Muscle layer of duodenum (tissue), 2 donors: ENCODE measurements at regions not wholly inside any gene's neighbourhood (a gene's known extent, or its start where the extent isn't known, plus 50 kb on each side); places are given as distances from the start of the nearest gene placed in this dataset.

Experiments
- H3K27ac ChIP-seq: one replicate; pipeline ENCODE4 v1.7.0; 2013; ENCODE audit warnings: mild to moderate bottlenecking, low read length
- H3K27me3 ChIP-seq: one replicate; pipeline ENCODE4 v1.7.0; 2013; ENCODE audit warnings: low read depth, mild to moderate bottlenecking, control low read depth, low read length
- H3K36me3 ChIP-seq, 2 donors: one replicate each; pipeline ENCODE4 v1.7.0; 2013; ENCODE audit warnings: low read length in 2 of 2, control low read depth in 1 of 2, mild to moderate bottlenecking in 1 of 2; ENCODE audit not compliant: insufficient read depth in 2 of 2, control insufficient read depth in 1 of 2
- H3K4me1 ChIP-seq, 2 donors: one replicate each; pipeline ENCODE4 v1.7.0; 2013; ENCODE audit warnings: low read length in 2 of 2, mild to moderate bottlenecking in 2 of 2, control low read depth in 1 of 2, moderate library complexity in 1 of 2; ENCODE audit not compliant: insufficient read depth in 2 of 2, control insufficient read depth in 1 of 2
- H3K4me3 ChIP-seq, 2 donors: one replicate each; pipeline ENCODE4 v1.7.0; 2013; ENCODE audit warnings: low read length in 2 of 2, low read depth in 1 of 2, mild to moderate bottlenecking in 1 of 2
- H3K9me3 ChIP-seq, 2 donors: one replicate each; pipeline ENCODE4 v1.7.0; 2013; ENCODE audit warnings: low read length in 2 of 2, control low read depth in 1 of 2, mild to moderate bottlenecking in 1 of 2; ENCODE audit not compliant: control insufficient read depth in 1 of 2
- donor health status: healthy.

DNA sequence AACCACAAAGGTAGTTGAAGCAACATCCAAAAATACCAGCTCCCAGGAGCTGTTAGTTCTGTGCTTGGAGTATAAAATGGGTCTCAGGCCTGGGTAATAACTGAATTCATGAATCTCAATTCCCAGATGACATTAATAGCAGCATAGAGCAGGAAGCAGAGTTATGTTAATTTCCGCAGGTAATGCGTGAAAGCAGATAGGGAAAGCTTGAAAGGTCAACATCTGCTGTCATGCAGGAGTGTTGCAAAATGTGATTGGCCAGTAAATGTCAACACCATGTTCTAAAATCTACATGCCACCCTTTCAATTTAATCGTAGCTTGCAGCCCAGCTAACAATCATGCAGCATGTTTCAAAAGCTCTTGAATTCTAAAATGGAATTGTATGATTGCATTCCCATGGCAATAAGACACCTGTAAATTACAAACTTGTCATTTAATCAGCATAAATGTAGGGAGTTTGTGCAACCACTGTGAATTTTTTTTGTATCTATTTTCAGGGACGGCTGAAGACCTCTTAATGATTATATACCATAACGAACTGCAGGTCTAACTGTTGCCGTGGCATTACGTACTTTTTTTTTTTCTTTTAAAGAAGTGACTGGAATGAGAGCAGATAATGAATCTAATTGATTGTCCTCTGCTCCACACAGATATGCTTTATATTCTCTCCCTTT is 635.8 kb upstream of the FOXG1 start:
- Histone ChIP-seq H3K9me3 (no peaks in the 10 kb centered on the region), H3K27me3 (no peaks in the 10 kb centered on the region), H3K4me3 (no peak overlapping the region), H3K4me1 (no peaks in the 10 kb centered on the region), H3K27ac (no peak overlapping the region), H3K36me3 (no peaks in the 10 kb centered on the region)

DNA sequence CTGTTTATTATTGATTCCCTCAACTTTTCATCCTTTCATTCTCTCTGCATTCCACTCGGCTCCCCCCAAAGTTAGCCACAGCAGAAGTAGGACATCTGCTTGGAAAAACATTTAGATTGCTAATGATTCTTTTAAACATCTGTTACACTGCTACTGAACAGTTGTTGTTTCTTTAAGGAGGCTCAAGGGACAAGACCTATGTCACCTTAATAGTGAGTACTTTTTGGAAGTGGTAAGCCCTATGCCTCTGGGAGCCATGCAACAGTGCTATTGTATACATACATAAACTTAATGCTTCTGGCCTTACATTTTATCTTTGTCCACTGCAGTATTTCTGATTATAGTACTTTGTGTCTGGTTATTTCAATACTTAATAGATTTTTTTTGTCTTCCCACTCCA is 628.2 kb upstream of the FOXG1 start:
- Histone ChIP-seq H3K36me3 (no peaks in the 10 kb centered on the region), H3K4me1 (no peaks in the 10 kb centered on the region), H3K4me3 (no peak overlapping the region), H3K9me3 (no peaks in the 10 kb centered on the region), H3K27me3 (no peaks in the 10 kb centered on the region), H3K27ac (no peak overlapping the region)

DNA sequence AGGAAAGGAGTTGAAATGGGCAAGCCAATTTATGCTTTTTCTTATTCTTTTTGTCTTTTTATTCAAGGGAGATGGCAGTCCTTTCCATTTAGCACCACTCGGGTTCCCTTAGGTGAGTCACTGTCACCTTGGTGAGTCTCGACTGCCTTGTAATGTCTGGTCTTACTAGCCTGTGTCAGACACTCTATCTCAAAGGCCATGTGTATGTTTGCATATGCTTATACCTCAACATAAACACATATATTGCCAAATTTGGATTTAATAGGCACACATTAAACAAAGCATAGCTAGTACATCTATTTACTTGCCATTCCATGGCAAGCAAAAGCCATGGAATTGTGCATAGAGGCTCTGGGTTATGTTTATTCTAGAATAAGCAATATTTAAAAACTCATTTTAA is 624.9 kb upstream of the FOXG1 start:
- Histone ChIP-seq H3K27me3 (no peaks in the 10 kb centered on the region), H3K9me3 (no peaks in the 10 kb centered on the region), H3K4me1 (no peaks in the 10 kb centered on the region), H3K36me3 (no peaks in the 10 kb centered on the region), H3K4me3 (no peak overlapping the region), H3K27ac (no peak overlapping the region)

DNA sequence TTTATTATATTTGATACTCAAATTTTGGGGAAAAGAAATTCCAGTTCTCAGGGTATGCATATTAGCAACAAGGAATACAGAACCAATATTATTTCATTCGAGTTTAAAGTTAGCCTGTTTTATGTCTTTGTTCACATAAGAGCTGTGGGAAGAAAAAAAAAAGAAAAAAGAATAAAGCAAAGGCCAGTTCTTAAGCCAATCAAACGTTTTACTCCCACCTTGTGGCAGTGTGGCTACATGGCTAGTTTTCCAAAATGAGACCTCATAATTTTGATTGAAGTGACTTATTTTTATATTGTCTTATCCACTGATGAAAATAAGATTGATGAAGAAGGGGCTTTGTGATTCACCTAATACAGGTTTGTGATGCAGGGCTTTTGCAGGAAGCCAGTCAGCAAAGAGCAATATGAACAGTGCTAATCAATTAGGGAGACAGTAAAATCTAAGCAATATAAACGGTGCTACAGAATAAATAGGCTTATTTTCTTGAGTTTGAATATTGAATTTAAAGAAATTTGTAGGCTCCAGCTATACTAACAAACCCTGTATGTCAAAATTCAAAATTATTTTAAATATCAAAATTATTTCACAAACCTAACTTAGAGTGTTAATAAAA is 624.1 kb upstream of the FOXG1 start:
- H3K4me3 ChIP-seq: no peak overlapping the region
- H3K27ac ChIP-seq: no peak overlapping the region
- peaks cover 0 to 5% of the 10 kb centered on the region in 2 donors for H3K9me3 ChIP-seq
- H3K4me1 ChIP-seq: no peaks in the 10 kb centered on the region
- H3K27me3 ChIP-seq: no peaks in the 10 kb centered on the region
- no peaks in the 10 kb centered on the region for H3K36me3 ChIP-seq

DNA sequence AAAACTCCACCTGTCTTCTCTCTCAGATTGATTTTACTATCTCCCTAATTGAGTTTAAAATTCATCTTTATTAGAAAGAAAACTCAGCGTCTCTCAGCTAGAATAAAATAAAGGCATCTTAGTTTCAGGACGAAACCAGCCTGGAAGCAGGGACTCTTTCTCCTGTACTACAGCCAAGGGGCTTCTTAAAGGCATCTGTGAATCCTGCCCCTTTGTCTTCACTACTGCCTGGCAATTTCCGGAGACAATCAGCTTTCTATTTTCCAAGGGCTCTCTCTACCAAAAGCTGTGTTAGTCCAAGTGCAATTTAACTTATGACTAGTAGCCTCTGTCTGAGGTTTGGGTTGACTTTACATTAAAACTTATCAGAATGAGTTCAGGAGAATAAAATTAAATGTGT is 623.3 kb upstream of the FOXG1 start:
- H3K4me1 ChIP-seq: no peaks in the 10 kb centered on the region
- H3K9me3 ChIP-seq: peaks cover 0 to 6% of the 10 kb centered on the region in 2 donors
- no peaks in the 10 kb centered on the region for H3K36me3 ChIP-seq
- H3K4me3 ChIP-seq: no peak overlapping the region
- no peaks in the 10 kb centered on the region for H3K27me3 ChIP-seq
- H3K27ac ChIP-seq: no peak overlapping the region

DNA sequence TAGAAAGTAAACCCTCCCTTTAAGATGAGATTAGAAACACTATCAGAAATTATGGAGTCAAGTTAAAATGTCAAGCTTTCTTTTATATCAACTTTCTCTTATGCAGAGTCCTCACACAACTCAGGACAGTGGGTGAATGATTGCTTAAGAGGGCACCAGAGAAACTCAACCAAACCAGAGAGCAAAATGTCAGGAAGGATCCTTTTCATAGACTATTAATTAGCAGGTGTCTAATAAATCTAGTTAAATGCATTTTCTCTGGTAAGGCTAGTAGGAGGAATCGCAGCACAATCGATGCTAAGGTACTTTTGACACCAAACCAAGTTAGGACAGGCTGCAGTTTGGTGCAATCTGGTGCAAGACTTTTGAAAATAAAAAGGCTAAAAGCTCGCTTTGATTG is 614.7 kb upstream of the FOXG1 start:
- no peaks in the 10 kb centered on the region for H3K27me3 ChIP-seq
- peaks cover 0 to 6% of the 10 kb centered on the region in 2 donors for H3K9me3 ChIP-seq
- no peaks in the 10 kb centered on the region for H3K4me1 ChIP-seq
- no peak overlapping the region for H3K27ac ChIP-seq
- no peak overlapping the region for H3K4me3 ChIP-seq
- H3K36me3 ChIP-seq: no peaks in the 10 kb centered on the region

DNA sequence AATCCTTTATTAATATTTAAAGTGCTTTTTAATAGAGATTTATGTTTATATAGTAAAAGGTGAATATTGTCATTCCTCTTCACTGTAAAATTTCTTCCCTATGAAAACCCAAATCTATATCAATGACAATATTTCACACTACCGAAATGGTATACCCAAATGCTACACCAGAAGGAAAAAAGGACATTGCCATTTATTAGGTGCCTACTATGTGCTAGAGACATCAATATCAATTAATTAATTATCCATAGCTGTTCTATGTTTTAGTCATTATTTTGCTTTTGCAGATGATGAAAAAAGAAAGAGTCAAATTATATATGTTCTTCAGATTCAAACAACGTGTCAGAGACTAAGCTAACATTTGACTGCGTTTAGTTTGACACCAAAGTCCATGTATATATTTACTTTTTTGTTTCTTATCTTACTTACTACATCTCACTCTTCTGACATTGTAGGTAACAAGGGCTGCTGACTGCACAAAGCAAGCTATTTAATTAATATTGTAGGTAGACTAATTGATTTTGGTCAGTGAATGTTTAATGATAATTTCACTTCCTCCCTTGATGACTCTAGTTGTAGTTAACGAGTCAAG is 614.0 kb upstream of the FOXG1 start:
- H3K36me3 ChIP-seq: no peaks in the 10 kb centered on the region
- peaks cover 0 to under 1% of the 10 kb centered on the region in 2 donors for H3K9me3 ChIP-seq
- no peak overlapping the region for H3K27ac ChIP-seq

DNA sequence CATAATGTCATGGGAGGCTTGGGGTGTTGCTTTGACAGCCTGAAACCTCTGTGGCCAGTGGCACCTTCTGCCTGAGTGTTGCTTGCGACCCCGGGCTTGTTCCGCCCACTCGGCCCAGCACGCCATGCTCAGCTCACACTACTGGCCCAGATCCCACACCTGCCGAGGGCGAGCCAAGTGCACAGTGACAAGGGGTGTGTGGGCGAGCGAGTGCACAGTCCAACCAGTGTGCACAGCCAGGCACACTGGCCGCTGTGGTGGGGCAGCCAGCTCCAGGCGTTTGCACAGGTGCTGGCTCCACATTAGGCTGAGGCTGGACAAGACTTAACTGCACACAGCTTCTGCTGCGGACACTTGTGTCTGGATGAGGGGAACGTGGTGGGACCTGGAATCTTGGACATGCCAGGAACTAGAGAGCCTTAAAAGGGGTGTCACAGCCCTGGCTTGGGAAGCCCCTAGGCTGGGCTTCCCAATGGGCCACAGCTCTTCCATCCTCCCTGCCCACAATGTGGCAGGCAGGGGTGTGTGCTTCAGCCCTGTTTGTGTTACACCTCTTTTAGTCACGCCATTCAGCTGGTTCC is 609.2 kb upstream of the FOXG1 start:
- H3K27ac ChIP-seq: no peak overlapping the region
- no peaks in the 10 kb centered on the region for H3K4me1 ChIP-seq
- no peak overlapping the region for H3K4me3 ChIP-seq
- H3K36me3 ChIP-seq: no peaks in the 10 kb centered on the region
- no peaks in the 10 kb centered on the region for H3K9me3 ChIP-seq
- no peaks in the 10 kb centered on the region for H3K27me3 ChIP-seq

More for the DNA sequence above, 614.0 kb upstream of the FOXG1 start:
- H3K4me3 ChIP-seq: no peak overlapping the region
- no peaks in the 10 kb centered on the region for H3K4me1 ChIP-seq
- H3K27me3 ChIP-seq: no peaks in the 10 kb centered on the region

DNA sequence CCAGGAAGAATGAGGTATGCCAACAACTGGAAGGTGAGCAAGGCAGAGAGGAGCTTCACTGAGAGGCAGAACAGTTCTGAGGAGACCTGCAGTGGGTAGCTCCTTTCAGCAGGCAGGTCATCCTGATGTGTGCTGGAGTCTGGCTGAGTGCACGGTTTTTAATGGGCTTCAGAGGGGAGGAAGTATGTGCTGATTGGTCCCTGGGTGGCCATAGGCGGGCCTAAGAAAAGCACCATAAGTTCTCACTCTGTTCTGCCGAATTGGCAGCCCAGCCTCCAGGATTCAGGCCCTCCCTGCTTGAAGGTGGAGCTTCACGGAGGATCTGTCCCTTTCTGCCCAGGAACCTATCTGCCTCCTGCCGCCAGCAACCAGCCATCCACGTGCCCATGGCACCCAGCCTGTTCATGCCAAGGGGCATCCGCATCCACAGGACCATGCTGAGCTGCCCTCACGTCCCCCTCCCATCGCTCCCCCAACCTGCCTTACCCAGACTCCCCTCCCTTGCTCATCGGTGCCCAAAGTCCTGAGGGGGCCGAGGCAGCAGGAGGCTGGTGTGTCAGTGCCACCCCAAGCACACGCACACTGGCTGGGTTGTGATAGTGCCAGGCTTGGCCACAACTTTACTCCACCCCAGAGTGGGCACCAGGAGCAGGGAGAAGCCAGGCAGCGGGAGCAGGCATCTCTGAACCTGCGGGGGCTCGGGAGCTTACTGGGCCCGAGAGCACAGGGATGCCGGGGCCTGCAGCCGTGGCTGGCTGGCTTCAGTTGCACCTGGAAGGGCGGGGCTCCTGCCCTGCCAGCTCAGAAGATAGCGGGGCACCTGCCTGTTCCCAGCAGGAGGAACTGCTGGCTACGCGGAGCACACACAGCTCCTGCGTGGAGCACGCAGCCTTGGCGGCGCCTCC is 608.4 kb upstream of the FOXG1 start:
- no peak overlapping the region for H3K27ac ChIP-seq
- no peaks in the 10 kb centered on the region for H3K36me3 ChIP-seq
- no peaks in the 10 kb centered on the region for H3K4me1 ChIP-seq
- no peaks in the 10 kb centered on the region for H3K27me3 ChIP-seq
- H3K4me3 ChIP-seq: no peak overlapping the region
- H3K9me3 ChIP-seq: no peaks in the 10 kb centered on the region

DNA sequence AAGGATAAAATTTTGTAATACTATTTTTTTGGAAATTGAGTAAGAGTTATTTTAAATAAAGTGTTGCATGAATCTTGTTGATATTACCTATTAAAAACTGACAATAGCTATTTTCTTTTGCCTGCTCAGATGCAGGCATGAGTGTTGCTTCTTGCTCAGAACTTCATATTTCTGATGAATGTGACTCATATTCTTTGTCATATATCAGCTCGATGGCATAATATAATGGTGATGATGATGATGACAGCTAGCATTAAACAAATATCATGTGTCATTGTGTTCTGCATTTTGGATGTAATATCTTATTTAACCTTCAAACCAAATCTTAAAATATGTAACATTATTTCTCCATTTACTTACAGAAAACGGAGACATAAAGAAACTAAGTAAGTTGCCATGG is 605.5 kb upstream of the FOXG1 start:
- no peak overlapping the region for H3K27ac ChIP-seq
- H3K4me3 ChIP-seq: no peak overlapping the region
- H3K27me3 ChIP-seq: no peaks in the 10 kb centered on the region
- H3K4me1 ChIP-seq: no peaks in the 10 kb centered on the region
- H3K9me3 ChIP-seq: no peaks in the 10 kb centered on the region
- no peaks in the 10 kb centered on the region for H3K36me3 ChIP-seq

DNA sequence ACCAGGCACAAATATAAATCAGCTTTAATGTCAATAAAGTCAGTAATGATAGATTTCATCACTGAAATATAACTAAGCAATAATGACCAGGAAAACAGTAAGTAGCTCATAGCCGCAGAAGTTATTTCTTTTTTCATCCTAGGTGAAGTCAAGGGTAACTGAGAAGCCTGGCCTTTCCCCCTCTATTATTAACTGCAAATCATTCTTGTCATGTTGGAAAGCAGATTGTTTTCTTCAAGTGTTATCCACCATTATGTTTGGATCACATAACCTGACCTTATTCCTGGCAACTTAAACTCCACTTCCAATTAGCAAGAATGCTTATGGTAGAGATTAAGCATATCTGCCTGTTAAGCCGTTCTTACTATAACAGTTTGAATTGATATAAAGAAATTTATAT is 603.4 kb upstream of the FOXG1 start:
- H3K36me3 ChIP-seq: no peaks in the 10 kb centered on the region
- no peaks in the 10 kb centered on the region for H3K4me1 ChIP-seq
- H3K27ac ChIP-seq: no peak overlapping the region
- no peaks in the 10 kb centered on the region for H3K9me3 ChIP-seq
- H3K27me3 ChIP-seq: no peaks in the 10 kb centered on the region
- no peak overlapping the region for H3K4me3 ChIP-seq
